T-helper 2 cell treated with Interferon-gamma antibody and Interleukin-4, amounts not matched to agents 5 μg/mL and 100 μg/mL, for 36 hours (primary cell): ENCODE measurements at regions not wholly inside any gene's neighbourhood (a gene's known extent, or its start where the extent isn't known, plus 50 kb on each side); places are given as distances from the start of the nearest gene placed in this dataset.

Experiments
- DNase-seq: peaks from one replicate; pipeline ENCODE4 v3.0.0; 2021; ENCODE audit warnings: low spot score
- H3K27ac Mint-ChIP-seq: one replicate; pipeline ENCODE4 v1.8.0; 2021; ENCODE audit warnings: mild to moderate bottlenecking, mixed read lengths
- H3K27me3 Mint-ChIP-seq: one replicate; pipeline ENCODE4 v1.8.0; 2021; ENCODE audit warnings: low read depth, mixed read lengths
- H3K36me3 Mint-ChIP-seq: one replicate; pipeline ENCODE4 v1.8.0; 2021; ENCODE audit warnings: low read depth, mixed read lengths
- H3K4me1 Mint-ChIP-seq: one replicate; pipeline ENCODE4 v1.8.0; 2021; ENCODE audit warnings: low read depth, mixed read lengths
- H3K4me3 Mint-ChIP-seq: one replicate; pipeline ENCODE4 v1.8.0; 2022; ENCODE audit warnings: mild to moderate bottlenecking, moderate library complexity, mixed read lengths
- H3K9me3 Mint-ChIP-seq: one replicate; pipeline ENCODE4 v1.8.0; 2021; ENCODE audit warnings: mixed read lengths

DNA sequence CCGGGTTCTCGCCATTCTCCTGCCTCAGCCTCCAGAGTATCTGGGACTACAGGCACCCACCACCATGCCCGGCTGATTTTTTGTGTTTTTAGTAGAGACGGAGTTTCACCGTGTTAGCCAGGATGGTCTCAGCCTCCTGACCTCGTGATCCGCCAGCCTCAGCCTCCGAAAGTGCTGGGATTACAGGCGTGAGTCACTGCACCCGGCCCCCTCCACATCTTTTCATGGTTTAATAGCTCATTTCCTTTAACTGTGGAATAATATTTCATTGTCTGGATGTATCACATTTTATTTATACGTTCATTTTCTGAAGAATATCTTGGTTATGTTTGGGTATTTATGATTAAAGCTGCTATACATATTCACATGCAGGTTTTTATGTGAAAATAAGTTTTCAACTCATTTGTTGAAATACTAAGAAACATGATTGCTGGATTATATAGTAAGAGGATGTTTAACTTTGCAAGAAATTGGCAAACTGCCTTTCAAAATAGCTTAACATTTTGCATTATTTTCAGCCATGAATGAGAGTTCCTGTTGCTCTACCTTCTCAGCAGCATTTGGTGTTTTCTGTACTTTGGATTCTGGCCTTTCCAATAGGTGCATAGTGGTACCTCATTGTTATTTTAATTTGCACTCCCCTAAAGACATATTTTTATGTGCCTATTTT, 591.9 kb downstream of the TECRL start:
- no peak for DNase-seq
- Mint-ChIP-seq H3K27me3 (no peaks in the 10 kb centered on the region), H3K9me3 (peaks cover 29% of the 10 kb centered on the region), H3K27ac (no peak overlapping the region), H3K4me3 (no peak overlapping the region), H3K4me1 (no peaks in the 10 kb centered on the region), H3K36me3 (peaks cover 2% of the 10 kb centered on the region)

DNA sequence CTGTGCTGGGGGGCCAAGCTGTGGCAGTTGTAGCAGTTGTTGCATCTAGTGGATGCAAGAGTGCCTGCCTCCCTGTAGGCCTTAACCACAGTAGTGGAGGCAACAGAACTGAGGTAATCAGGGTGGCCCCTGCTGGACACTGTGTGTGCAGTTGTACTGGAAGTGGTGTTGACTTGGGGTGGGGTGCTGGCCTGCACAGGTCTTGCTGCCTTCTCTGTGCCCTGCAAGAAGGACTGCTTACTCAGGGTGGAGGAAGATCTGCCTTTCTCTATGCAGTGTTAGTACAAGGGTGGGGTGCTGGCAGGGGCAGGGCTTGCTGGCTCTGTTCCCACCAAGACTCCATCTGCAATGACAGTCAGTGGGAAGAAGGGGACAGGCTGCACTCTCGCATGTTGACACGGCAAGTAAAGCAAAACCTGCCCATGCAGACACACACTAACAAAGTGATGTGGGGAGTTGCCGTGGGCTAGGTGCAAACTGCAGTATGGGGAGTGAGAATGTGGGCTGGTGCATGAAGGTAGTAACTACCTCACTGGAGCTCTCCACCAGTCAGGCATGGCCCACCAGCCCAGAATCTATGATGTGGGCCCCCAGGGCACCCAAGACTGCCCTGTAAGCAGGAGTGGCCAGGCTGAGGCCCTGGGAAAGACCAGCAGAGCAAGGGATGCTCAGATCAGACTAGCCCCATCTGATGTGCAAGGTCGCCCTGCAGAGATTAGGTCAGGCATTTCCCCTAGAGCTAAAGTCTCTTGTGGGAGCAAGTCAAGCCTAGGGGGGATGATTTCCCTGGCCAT, 594.9 kb downstream of the TECRL start:
- no peak overlapping the region for H3K4me3 Mint-ChIP-seq

DNA sequence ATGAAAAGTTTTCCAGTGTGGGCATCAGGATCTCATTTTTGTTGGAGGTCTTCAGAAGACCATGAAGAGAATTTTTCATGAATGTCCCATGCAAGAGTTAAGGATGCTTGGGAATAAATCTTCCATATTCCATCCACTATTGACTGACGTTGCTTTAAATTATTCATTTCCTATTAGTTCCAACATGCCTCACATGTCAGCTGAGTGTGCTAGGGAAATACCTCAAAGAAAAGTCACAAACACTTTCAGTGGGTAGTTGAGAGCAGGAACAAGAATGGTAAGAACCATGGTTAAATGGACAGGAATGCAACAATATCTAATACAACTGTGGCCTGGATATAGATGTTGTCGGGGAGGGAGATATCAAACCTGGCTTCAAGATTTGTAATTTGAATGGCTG, 610.1 kb downstream of the TECRL start:
- Mint-ChIP-seq H3K36me3 (no peaks in the 10 kb centered on the region), H3K4me3 (no peak overlapping the region), H3K9me3 (peaks cover 31% of the 10 kb centered on the region), H3K27me3 (no peaks in the 10 kb centered on the region), H3K4me1 (no peaks in the 10 kb centered on the region), H3K27ac (no peak overlapping the region)
- no peak for DNase-seq

More for the DNA sequence above, 594.9 kb downstream of the TECRL start:
- Mint-ChIP-seq H3K9me3 (peaks cover 41% of the 10 kb centered on the region), H3K36me3 (peaks cover 2% of the 10 kb centered on the region), H3K4me1 (no peaks in the 10 kb centered on the region), H3K27me3 (no peaks in the 10 kb centered on the region), H3K27ac (no peak overlapping the region)
- no peak for DNase-seq

DNA sequence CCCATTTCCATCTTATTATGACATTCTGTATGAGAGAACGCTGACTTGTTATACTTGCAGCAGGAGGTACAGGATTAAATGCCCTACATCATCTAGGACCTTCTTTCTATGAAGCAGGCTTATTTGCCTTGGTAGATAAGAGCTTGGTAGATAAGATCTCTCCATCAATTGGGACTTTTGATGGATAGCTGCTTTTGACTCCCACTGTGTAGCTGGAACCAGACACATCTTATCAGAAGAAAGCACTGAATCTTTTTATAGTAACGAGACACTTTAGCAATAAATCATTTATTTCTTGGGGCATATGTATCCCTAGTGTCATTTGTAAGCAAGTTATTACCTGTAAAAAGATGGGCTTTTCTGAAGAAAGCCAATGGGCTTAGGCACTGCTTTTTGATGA, 613.9 kb downstream of the TECRL start:
- Mint-ChIP-seq H3K36me3 (no peaks in the 10 kb centered on the region), H3K4me3 (no peak overlapping the region), H3K4me1 (no peaks in the 10 kb centered on the region), H3K27ac (no peak overlapping the region), H3K27me3 (no peaks in the 10 kb centered on the region), H3K9me3 (peaks cover 43% of the 10 kb centered on the region)
- DNase-seq: no peak

DNA sequence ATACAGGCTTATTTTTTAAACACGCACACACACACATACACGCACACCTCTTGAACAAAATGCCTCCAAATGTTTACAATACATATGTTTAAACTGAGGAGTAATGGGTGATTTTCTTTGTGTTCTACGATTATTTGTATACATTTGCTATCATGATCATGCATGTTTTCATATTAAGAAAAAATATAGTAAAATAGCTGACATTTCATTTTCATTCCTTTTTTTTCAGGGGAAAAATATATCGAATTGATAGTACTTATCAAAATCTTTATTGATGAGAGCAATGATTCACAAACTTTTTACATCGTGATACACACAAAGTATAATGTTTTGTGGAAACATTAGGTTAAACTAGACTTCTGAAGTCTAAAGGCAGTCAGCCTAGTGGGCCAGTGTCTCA, 618.9 kb downstream of the TECRL start:
- Mint-ChIP-seq H3K36me3 (no peaks in the 10 kb centered on the region), H3K9me3 (peaks cover 29% of the 10 kb centered on the region), H3K4me3 (no peak overlapping the region), H3K27me3 (no peaks in the 10 kb centered on the region), H3K27ac (no peak overlapping the region), H3K4me1 (no peaks in the 10 kb centered on the region)
- no peak for DNase-seq

DNA sequence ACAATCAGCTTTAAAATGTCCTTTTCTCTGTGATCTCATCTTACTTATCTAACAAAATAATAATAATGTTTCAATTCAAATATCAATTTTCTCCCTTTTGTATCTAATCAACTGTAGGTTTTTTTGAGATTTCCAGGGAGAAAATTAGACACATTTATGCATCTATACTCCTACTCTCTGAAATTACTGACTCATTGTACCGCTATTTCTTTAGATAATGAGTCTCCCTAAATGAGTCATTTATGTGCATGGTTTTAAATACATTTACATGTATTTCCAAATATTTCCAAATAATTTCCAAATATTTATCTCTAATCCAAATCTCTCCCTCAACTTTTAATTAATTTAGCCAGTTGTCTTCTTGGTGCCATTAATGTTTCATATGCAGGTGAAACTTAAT, 621.0 kb downstream of the TECRL start:
- no peak overlapping the region for H3K27ac Mint-ChIP-seq
- H3K36me3 Mint-ChIP-seq: no peaks in the 10 kb centered on the region
- H3K4me1 Mint-ChIP-seq: no peaks in the 10 kb centered on the region
- peaks cover 34% of the 10 kb centered on the region for H3K9me3 Mint-ChIP-seq
- no peak overlapping the region for H3K4me3 Mint-ChIP-seq
- no peak for DNase-seq
- H3K27me3 Mint-ChIP-seq: no peaks in the 10 kb centered on the region

DNA sequence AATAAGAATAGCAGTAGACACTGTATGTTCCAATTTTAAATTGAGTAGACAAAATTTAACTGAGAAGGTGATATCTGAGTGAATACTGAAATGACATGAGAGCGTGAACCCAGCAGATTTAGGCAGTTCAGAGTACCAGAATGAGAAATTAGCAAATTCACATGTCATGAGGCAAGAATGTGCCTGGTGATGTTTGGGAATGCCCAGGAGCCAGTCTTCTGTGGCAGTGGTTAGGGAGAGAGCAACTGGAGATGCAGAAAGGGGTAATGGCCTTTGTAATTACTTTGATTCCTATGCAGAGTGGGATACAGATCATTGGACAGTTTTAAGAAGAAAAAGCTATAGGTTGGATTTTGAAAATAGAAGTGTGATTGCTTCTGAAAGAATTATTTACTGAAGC, 621.9 kb downstream of the TECRL start:
- H3K4me3 Mint-ChIP-seq: no peak overlapping the region
- no peaks in the 10 kb centered on the region for H3K4me1 Mint-ChIP-seq
- H3K36me3 Mint-ChIP-seq: no peaks in the 10 kb centered on the region
- DNase-seq: no peak
- H3K9me3 Mint-ChIP-seq: peaks cover 24% of the 10 kb centered on the region
- H3K27me3 Mint-ChIP-seq: no peaks in the 10 kb centered on the region
- H3K27ac Mint-ChIP-seq: no peak overlapping the region

DNA sequence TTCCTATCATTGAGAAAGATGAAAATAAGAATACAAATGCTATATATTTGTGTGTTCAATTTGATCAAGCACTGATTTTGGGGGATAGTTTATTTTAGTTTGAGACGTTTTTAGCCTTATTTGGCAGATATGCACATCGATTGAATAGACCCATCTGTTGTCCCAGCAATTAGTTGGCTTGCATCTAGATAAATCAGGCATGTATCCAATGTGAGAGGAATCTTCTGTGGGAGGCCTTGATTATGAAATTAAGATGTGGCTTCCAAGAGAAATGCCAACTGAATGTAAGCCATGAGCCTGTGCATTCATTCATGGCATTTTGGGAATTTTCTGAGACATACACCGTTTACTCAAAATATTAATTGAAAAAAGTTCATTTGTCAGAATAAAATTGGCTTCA, 623.1 kb downstream of the TECRL start:
- Mint-ChIP-seq H3K27ac (no peak overlapping the region), H3K9me3 (peaks cover 23% of the 10 kb centered on the region), H3K27me3 (no peaks in the 10 kb centered on the region), H3K36me3 (no peaks in the 10 kb centered on the region), H3K4me1 (no peaks in the 10 kb centered on the region), H3K4me3 (no peak overlapping the region)
- no peak for DNase-seq

DNA sequence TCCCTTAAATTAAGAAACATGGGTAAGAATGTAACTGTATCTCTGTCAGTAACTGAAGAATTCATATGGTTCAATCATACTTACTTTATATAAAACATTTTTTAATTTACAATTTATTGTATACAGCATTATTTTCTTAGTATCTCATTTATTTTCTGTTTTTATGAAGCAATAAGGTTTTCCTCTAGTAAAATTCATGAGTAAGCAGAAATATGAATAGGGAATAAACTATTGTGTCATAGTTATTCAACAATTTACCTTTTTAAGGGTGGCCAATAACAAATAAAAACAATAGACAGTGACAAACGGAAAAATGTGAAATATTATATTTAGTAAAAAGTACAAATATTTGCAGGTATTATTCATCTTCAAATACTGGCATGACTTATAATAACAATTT, 624.4 kb downstream of the TECRL start:
- H3K4me1 Mint-ChIP-seq: no peaks in the 10 kb centered on the region
- H3K27me3 Mint-ChIP-seq: no peaks in the 10 kb centered on the region
- no peak for DNase-seq
- H3K4me3 Mint-ChIP-seq: no peak overlapping the region
- H3K27ac Mint-ChIP-seq: no peak overlapping the region
- peaks cover 27% of the 10 kb centered on the region for H3K9me3 Mint-ChIP-seq
- no peaks in the 10 kb centered on the region for H3K36me3 Mint-ChIP-seq

DNA sequence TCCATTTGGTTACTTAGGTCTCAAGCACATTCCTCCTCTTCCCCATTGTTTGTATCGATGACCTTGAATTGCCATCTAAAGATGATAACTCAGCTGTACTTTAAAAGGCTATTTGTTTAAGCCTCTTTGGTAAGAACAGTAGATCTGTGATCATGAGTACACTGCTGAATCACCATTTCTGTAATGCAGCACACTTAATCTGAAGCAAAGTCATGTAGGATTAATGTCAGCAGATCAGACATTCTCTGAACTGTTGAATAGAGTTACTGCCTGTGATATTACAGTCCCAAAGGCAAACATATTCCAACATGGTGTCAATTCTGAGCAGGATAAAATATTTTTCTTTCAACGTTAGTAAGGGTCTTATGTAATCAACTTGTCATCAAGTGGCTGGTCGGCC, 631.6 kb downstream of the TECRL start:
- Mint-ChIP-seq H3K27me3 (no peaks in the 10 kb centered on the region), H3K27ac (no peak overlapping the region), H3K9me3 (peaks cover 34% of the 10 kb centered on the region), H3K36me3 (no peaks in the 10 kb centered on the region), H3K4me3 (no peak overlapping the region), H3K4me1 (no peaks in the 10 kb centered on the region)
- no peak for DNase-seq

DNA sequence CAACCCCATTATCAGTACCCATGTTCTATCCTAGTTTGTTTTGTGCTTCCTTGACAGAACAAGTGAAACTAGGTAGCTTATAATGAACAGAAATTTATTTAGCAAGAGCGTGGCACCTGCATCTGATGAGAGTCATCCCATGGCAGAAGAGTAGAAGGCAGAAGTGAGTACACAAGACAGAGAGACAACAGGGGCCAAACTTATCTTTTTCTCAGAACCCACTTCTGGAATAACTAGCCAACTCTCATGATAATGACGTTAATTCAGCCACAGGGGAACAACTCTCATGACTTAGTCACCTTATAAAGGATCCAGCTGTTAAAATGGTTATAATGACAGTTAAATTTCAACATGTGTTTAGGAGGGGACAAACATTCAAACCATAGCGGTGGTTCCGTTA, 644.9 kb downstream of the TECRL start:
- H3K4me1 Mint-ChIP-seq: no peaks in the 10 kb centered on the region

DNA sequence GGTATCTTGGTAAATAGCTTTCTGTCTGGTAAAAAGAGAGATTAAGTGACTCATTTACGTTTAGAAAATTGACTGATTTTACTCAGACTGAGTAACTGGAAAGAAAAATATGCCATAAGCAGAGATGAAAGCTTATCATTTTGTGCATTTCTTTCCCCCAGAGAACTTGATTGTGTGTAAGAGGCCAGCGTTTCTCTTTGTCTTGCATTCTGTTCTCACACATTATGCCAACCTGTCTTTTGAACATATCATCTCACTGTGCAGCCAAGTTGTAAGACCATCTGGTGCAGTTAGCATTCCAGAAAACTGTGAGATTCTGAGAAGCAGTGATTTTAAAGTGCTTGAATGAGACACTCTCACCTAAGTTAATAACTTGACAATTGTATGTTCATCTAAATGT, 651.3 kb downstream of the TECRL start:
- H3K36me3 Mint-ChIP-seq: no peaks in the 10 kb centered on the region
- DNase-seq: no peak
- no peak overlapping the region for H3K27ac Mint-ChIP-seq
- H3K9me3 Mint-ChIP-seq: peaks cover 21% of the 10 kb centered on the region
- H3K4me1 Mint-ChIP-seq: no peaks in the 10 kb centered on the region
- no peak overlapping the region for H3K4me3 Mint-ChIP-seq
- H3K27me3 Mint-ChIP-seq: no peaks in the 10 kb centered on the region

More for the DNA sequence above, 644.9 kb downstream of the TECRL start:
- no peaks in the 10 kb centered on the region for H3K27me3 Mint-ChIP-seq
- H3K4me3 Mint-ChIP-seq: no peak overlapping the region
- no peak for DNase-seq
- no peak overlapping the region for H3K27ac Mint-ChIP-seq
- no peaks in the 10 kb centered on the region for H3K36me3 Mint-ChIP-seq
- peaks cover 25% of the 10 kb centered on the region for H3K9me3 Mint-ChIP-seq

DNA sequence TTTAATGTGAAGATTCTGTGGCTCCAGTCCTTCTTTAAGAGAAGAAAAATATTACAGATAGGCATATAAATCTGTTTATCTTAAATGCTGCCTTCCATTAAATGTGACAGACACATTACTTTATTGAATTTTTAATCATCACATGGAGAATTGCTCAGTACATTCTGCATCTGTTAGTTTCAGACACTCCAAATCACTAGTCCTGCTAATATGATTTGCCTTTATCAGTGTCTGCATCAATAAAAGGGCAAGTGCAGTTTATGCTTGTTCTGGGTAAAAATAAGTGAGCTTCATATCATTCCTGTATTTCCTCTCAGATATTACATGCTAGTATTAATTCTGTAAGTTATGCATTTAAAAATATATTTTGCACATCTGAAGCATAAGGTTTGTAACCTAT, 666.4 kb downstream of the TECRL start:
- Mint-ChIP-seq H3K9me3 (peaks cover 13% of the 10 kb centered on the region), H3K27me3 (no peaks in the 10 kb centered on the region), H3K4me3 (no peak overlapping the region), H3K36me3 (no peaks in the 10 kb centered on the region), H3K27ac (no peak overlapping the region), H3K4me1 (no peaks in the 10 kb centered on the region)
- no peak for DNase-seq

DNA sequence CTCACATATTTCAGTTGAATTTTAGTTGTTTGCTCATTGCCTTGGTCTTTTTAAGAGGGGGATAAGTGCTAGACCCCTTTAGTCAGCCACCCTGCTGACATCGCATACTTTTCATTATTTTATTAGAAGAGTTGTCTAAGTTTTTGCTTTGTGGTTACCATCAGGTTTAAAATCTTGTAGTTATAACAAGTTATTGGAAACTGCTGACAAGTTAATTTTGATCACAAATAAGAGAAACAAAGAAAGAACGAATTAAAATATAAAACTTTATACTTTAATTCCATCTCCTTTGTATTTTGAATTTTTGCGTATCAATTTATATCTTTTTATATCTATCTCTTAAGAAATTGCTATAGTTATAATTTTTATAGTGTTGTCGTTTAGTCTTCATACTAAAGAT, 679.7 kb downstream of the TECRL start:
- Mint-ChIP-seq H3K27ac (no peak overlapping the region), H3K4me1 (no peaks in the 10 kb centered on the region), H3K9me3 (peaks cover 17% of the 10 kb centered on the region), H3K4me3 (no peak overlapping the region), H3K36me3 (no peaks in the 10 kb centered on the region), H3K27me3 (no peaks in the 10 kb centered on the region)
- no peak for DNase-seq
